ENCODE measurements at regions not wholly inside any gene's neighbourhood (a gene's known extent, or its start where the extent isn't known, plus 50 kb on each side); places are given as distances from the start of the nearest gene placed in this dataset.

DNA sequence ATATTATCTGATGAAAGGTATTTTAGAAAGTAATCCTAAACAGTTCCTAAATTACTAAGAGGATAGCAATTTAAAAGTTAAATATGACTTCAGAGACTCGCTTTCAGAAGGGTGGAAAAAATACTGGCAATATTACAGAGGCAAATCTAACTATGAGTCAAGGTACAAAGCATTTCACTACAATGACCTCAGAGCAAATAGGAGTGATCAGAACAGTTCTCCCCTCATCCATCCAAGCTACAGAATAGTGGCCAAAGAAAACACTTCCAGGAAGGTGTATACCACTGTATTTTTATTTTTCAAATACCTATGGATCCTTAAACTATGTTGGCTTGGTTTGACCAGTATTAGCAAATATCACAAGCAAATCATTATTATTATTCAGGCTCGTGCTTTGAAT, 112.8 kb upstream of the ODAD2 start:
- TF ChIP-seq, protein P1, sequence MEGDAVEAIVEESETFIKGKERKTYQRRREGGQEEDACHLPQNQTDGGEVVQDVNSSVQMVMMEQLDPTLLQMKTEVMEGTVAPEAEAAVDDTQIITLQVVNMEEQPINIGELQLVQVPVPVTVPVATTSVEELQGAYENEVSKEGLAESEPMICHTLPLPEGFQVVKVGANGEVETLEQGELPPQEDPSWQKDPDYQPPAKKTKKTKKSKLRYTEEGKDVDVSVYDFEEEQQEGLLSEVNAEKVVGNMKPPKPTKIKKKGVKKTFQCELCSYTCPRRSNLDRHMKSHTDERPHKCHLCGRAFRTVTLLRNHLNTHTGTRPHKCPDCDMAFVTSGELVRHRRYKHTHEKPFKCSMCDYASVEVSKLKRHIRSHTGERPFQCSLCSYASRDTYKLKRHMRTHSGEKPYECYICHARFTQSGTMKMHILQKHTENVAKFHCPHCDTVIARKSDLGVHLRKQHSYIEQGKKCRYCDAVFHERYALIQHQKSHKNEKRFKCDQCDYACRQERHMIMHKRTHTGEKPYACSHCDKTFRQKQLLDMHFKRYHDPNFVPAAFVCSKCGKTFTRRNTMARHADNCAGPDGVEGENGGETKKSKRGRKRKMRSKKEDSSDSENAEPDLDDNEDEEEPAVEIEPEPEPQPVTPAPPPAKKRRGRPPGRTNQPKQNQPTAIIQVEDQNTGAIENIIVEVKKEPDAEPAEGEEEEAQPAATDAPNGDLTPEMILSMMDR (IDR thresholded peaks at IDR 0.05) = no peak
- no peak for TF ChIP-seq POLR2A (IDR thresholded peaks at IDR 0.05)

All from uterus (tissue), 2 donors.